Germinal center (tissue), 1 donor: ENCODE measurements at regions not wholly inside any gene's neighbourhood (a gene's known extent, or its start where the extent isn't known, plus 50 kb on each side); places are given as distances from the start of the nearest gene placed in this dataset.

ENCODE experiments used
- DNase-seq: peaks from one replicate; pipeline ENCODE4 v3.0.0; 2012; ENCODE audit warnings: mixed read lengths, low spot score

DNA sequence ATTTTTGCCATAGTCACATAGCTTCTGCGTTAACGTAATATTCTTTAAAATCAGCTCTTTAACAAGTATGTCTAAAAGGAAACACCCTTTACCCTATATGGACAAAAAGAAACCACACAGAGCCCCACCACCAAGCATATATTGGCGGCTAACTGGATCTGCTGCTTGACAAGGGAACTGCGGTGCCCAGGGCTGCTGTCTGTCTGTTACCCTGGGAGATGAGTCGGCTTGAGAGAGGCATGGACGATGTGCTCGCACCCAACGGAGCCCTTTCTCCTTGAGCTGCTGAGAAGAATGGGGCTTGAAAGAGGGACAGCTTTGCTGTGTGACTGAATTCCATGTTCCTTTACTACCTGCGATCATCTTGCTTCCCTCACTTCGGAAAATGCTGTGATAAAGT lies 158.6 kb upstream of the SHB start:
- no peak for DNase-seq

DNA sequence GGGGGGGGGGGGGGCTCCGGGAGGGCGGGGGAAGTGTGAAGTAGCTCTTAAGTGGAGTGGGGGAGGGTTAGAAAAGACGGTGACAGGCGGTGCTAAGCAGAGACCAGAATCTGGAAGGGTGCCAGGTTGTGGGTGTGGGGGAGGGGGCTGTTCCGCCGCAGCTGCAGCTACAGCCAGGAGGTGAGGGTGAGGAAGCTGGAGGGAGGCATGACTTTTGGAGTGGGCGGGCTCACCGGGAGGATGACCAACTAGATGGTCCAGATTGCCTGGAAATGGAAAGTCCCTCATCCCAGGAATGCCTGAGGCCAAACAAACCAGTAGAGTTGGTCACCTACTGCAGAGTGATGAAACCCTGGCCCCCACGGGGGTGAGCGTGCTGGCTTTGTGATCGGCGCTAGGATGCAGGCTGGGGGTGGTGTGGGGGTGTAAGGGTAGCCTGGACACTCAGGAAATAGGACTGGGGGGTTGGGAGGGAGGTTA lies 158.1 kb upstream of the SHB start:
- DNase-seq = no peak

DNA sequence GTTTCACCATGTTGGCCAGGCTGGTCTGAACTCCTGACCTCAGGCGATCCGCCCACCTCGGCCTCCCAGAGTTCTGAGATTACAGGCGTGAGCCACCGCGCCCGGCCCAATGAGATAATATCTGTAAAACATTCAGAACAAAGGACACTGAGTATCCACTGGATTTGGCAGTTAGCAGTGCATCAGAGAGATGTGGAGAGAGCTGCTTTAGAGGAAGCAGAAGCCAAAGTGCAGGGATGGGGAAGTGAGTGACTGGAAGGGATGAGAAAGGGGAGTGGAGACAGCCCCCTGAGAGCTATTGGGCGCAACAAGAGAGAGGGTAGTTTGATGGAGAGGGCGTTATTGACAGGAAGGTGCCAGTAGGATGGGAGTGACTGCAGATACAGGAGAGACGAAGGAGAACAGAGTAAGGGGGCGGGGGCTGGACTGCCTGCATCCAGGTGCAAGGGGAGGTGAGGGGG lies 157.5 kb upstream of the SHB start:
- no peak for DNase-seq

DNA sequence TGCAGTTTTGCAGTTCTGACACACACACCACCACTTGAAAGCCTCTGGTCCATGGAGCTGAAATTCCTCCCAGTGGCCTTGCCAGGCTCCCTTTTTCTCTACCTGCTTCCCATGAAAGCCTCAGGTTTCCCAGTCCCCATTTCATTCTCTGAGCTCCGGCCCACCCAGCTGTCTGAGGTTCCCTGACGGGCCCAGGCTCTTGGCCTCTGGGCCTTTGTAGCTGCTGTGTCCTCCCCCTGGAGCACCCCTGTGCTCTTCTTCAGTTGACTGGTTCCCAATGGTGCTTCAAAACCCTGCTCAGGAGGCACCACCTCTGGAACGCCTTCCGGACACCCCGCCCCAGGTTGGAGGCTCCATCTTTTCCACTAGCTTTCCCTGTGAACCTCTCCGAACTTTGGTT lies 155.9 kb upstream of the SHB start:
- DNase-seq = no peak

DNA sequence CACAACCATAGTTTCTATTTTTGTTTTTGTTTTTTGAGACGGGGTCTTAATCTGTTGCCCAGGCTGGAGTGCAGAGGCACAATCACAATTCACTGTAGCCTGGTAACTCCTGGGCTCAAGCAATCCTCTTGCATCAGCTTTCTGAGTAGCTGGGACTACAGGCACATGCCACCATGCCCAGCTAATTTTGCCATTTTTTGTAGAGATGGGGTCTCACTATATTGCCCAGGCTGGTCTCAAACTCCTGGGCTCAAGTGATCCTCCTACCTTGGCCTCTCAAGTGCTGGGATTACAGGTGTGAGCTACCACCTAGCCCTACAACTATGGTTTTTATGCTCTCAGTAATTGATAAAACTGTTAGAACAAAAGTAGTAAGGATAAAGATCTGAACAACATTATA lies 147.5 kb upstream of the SHB start:
- DNase-seq = no peak

DNA sequence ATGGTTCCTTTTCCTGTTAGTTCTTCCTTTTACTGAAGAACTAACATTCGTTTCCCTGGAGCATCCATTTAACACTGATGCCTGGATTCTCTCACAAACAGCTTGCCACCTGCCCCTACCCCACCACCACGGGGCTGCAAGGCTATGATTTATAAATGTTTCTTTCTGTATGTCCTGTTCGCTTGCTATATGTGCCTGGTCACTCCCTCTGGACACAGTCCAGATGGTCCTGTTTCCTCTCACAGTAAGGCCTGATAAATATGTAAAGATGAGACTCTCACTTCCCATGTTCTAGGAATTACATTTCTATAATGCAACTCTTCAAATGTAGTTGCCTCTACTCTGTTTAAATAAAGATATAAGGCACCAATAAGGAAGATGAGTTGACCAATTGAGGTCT lies 146.4 kb upstream of the SHB start:
- no peak for DNase-seq

DNA sequence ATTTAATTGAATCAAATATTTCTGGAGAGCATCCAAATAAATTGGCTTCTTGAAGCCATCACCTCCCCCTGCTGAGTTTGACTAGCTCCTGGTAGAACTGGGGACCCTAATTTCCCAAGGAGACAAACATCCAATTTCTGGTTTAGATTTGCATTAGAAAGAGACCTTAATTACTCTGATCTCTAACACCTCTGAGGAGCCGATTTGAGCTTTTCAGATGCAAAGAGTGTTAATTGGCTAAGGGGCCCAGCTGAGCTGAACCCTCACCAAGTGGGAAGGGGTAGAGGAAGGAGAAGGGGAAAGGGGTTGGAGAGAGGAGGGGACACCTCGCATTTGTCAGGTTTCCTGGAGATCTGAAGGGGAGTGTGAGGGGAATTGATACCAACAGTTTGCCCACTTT lies 145.4 kb upstream of the SHB start:
- DNase-seq = no peak

DNA sequence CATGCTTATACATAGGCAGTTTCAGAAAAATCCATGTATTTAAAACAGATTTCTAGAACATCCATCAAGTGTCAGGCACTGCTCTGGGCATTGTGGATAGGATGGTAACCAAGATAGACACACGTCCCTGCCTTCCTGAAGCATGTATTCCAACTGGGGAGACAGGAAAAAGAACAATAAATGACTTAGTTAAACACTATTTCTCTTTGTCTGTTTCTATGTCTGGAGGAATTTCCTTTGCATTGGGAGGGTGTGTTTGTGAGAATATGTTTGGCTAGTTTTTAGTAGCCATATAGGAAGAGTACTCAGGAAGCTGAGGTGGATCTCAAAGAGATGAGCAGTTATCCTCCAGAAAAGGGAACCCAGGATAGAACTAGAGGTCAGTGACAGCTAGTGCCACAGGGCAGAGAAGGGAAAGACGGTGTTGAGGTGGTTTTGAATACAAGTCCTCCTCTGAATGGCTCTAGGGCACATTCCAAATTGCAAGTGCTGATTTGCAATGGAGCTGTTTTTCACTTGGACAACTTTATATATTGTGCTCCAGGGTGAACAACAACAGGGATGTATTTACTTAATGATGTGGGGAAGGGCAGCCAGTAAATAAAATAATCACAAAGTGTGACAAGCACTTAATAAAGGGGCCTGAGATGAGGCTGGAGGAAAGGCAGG lies 144.7 kb upstream of the SHB start:
- no peak for DNase-seq

DNA sequence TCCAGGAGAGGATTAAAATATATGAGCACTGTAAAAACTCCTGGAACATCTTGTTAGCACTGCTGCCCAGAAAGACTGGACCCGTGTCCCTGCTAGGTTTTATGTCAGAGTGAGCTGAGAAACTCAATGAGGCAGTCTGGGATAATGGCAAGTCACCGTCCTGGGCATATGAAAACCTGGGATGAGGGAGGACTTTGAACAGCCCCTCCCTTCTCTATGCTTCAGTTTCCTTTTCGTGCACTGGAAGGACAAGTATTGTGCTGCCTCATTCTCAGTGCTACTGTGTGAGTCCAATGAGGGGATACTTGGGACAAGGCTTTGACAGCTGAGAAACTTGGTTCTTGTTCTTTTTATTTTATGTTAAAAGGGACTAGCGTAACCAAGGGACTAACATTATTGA lies 143.0 kb upstream of the SHB start:
- DNase-seq = no peak

DNA sequence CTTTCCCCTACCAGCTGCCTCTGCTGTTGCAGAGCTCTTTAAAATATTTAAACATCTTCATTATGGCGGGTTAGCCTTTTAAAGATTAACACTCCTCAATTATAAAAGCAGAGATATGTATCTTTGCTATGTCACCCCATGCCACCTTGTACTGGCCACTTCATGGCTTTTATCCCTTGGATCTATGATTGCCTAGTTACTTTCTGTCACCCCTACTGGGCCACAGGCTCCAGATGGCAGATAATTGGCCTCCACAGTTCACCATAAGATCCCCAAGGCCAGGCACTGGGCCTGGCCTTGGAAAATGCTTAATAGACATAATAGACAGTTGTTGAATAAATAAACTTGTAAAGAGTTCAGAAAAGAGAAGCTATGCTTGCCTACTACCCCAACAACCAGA lies 142.0 kb upstream of the SHB start:
- DNase-seq = no peak

DNA sequence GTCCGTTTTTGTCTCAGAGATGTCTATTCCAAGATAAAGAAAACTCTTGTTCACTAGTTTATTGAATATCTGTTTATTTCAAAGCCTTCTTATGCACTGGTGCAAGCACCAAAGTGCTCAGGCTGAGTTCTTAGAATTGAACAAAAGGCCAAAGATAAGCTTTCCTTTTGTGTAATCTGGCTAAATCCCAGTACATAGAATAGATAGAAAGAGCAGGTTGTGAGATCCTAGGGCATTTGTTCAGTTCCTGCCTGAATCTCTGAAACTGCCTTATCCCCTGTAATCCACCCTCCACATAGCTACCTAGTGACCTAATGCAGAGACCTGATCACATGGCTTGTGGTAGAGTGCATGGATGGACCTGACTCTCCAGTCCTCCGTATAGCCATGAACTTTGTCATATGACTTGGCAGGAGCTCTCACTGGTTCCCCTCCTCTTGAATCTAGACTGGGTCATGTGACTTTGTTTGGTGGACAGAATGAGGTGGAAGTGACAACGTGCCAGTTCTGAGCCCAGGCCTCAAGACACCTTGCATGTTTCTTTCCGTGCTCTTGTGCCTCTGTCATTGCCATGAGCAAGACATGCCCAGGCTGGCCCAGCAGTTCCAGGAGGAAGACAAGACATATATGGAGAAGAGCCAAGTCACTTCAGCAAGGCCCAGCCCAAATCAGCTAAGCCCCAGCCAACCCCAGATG lies 139.3 kb upstream of the SHB start:
- DNase-seq = no peak

DNA sequence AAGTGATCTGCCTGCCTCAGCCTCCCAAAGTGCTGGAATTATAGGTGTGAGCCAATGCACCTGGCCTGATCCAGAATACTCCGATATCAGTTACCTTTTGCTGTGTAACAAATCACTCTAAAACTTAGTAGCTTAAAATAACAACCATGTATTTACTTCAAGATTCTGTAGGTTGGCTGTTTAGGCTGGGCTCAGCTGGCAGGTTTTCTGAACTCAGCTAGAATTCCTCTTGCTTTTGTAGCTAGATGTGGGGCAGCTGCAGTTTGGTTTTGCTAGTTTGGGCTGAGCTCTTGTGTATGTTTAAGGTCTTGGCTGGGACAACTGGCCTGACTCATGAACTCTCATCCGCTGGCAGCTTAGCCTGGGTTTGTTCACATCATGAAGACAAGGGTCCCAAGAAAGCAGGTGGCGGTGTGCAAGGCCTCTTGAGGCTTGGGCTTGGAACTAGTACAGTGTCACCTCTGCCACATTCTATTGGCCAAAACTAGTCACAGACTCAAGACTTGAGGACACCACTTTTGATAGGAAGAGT lies 138.3 kb upstream of the SHB start:
- no peak for DNase-seq

DNA sequence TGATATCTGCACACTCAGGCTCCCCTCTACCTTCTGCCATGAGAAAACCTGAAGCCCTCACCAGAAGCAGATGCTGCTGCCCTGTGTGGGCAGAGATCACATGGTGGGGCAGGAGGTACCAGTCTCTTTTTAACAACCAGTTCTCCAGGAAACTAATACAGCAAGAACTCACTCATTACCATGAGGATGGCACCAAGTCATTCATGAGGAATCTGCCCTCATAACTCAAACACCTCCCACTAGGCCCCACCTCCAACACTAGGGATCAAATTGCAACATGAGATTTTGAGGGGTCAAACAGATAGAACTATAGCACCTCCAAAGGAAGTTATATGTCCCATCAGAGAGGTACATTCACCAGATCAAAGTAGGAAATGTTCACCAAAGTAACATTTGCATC lies 136.3 kb upstream of the SHB start:
- DNase-seq = no peak

DNA sequence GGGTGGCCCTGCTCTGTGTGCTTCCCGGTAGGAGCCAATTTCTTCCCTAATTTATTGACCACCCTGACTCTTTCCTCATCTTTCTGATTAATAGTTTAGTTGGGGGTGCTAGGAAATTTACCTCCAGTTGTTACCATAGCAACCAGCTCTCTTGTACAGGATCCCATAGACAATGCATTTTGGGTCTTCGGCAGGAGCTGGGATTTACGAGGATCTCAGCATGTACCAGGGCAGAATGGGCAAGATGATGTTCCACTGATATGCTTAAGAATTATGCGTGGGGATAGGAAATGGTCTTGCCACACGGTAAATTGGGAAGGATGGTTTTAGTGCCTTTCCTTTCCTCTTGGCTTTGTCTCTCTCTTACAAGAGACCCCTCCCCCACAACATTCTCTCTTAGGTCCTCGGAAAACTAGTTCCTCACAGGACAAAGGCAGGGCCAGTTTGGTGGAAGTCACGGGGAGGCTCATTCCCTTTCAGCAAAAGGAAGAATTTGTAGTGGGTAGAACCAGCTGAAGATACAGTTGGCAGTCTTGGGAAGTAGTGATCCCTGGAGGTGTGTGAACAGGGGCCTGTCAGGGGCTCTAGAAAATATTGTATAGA lies 133.4 kb upstream of the SHB start:
- DNase-seq = no peak

DNA sequence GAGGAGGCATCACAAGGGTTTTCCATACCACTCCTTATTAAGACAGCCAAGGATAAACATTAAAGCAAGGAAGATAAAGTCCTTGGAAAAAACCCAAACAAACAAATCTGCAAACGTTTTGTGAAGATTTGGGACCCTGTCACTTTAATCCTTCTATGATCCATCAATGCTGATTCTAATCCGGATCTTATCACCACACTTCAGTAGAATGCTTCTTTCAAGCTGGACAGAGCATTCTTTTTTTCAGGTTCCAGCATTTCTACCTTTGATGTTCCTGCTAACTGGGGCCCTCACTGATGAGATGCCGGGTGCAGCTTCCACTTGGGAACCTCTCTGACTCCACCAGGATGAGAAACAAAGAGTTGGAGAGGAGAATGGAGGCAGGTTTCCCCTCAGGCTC lies 132.8 kb upstream of the SHB start:
- DNase-seq = no peak

DNA sequence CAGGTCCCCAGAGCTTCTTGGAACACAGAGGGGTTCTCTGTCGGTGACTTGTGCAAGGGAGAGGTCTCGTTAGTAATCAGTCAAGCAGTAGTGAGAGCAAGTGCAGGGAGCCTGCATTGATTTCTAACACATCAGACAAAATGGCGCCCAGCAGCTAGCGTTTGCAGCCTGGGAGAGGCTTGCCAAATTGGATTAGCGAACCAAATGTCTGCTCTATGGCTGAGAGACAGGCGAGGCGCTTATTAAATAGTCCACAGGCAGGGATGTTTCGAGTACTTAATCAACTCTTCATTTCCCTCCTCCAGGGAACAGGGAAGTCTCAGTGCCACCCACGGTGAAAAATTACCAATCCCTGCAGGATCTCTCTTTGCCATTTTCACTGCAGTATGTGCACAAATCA lies 131.4 kb upstream of the SHB start:
- no peak for DNase-seq

DNA sequence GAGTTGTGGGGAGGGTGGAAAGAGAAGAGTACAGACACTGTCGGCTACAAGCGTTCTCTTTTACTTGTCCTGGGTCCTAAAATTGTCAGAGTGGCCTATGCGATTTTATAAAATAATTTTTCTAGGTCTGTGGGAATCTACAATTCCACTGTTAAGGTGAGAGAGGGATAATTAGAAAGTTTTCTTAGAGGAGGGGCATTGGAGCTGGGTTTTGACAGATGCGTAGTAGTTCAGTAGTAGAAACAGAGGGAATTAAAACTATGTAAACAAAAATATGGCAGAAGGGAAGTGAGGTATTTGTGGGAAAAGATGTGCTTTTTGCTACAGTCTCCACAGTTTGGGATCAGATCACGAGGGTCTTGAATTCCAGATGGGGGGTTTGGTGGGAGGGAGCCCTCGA lies 129.1 kb upstream of the SHB start:
- no peak for DNase-seq

DNA sequence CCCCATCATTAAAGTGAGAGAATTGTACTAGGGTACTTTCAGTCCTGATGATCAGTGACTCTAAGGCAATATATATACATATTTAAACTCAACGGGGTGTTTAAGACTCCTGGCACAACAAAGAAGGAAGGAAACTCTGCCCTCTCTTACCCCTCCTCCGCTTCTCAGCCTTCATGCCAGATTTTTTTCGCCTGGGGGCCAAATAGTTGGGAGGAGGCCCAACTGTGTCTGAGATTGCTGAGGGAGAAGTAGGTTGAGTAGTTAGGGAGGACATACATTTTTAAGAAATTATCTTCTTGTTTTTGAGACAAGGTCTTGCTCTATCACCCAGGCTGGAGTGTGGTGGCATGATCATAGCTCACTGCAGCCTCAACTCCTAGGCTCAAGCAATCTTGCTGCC lies 127.7 kb upstream of the SHB start:
- DNase-seq = no peak

DNA sequence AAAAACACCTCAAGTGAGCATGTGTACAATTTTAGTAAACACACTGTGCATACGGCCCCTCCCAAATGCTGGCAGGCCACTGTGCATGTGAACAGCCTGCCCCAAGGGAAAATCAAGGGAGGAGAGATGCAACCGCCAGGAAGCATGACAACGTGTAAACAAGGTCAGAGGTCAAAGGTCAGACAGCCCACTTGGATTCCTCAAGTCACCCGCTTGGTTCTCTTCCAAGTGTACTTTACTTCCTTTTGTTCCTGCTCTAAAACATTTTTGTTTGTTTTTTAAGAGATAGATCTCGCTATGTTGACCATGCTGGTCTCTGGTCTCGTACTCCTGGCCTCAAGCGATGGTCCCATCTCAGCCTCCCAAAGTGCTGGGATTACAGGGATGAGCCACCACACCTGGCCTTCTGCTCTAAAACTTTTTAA lies 126.7 kb upstream of the SHB start:
- no peak for DNase-seq

DNA sequence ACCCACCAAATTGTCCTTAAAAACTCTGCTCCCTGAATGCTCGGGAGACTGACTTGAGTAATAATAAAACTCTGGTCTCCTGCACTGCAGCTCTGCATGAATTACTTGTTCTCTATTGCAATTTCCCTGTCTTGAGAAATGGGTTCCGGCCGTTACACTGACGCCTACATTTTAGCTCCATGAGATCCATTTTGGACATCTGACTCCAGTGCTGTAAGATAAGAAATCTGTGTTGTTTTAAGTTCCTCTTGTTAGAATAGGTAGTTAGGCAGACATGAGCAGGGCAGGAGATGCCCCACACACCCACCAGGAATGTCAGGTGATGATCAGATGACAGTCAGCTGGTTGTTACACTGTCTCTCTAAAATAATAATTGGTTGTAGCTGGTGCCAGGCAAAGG lies 125.8 kb upstream of the SHB start:
- no peak for DNase-seq

DNA sequence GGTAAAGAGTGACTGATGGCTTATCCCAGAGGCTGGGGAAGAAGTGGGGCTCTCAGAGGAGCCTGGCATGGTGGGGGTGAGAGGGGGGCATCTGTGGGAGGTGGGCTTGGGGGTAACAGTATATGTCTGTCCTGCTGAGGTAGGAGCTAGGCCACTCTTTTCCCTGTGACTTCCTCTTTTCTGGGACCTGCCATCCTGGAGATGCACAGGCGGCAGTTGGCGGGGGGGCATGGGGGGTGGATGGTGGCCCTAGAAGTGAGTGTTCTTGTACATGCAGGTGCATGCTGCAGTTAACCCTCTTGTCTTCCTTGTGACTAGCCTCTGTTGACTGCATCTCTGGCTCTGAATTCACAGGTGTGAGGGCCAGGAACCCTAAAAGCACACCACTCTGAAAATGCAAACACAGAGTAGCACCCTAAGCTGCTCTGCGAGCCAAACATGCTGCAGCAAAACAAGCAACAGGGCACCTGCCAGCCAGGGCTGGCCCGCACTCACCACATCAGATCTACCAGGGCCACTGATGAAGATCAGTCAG lies 123.8 kb upstream of the SHB start:
- no peak for DNase-seq

DNA sequence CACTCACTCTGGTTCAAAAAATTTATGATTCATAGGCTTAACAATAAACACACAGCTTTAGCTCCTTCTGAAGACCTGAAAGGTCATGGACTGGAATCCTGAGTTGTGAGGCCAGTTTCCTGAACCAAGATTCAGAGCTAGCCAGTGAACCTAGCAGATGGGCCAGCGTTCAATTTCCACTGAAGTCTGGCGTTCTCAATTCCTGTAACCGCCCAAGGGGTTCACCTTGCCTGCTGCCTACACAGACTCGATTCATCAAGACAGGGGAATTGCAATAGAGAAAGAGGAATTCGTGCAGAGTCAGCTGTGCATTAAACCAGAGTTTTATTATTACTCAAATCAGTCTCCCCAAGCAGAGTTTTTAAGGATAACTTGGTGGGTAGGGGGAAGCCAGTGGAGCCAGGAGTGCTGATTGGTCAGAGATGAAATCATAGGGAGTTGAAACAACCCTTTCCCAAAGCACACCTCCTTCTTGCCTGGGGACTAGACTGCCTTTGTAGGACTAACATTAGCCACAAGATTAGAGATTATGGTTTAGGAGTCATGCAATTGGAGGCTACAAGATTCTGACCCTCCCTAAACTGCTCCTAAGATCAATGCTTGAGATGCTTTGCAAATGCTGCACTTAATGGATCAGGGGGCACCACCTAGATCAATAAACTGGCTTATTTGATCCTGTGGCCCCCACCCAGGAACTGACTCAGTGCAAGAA lies 117.5 kb upstream of the SHB start:
- no peak for DNase-seq
